ENCODE measurements at regions not wholly inside any gene's neighbourhood (a gene's known extent, or its start where the extent isn't known, plus 50 kb on each side); places are given as distances from the start of the nearest gene placed in this dataset.

DNA sequence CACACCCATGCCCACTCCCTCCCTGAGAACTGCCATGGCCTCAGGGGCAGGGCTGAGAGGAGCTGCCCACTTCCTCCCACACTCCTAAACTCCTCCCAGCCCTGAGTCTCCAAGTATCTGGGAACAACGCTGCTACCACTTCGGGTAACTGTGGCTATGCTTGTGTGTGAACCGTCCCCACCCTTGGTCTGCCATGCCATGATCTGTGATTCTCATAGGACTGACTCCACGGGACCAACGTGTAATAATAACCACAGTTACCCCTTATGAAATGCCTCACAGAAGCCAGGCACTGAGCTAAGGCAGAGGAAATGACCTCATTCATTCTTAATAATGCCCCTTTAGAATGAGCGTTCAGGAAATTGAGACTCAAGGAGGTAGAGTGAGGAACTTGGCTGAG, 103.9 kb upstream of the SMIM23 start:
- no peak for DNase-seq (ENCODE audit: low read depth in 3 of 3)

DNA sequence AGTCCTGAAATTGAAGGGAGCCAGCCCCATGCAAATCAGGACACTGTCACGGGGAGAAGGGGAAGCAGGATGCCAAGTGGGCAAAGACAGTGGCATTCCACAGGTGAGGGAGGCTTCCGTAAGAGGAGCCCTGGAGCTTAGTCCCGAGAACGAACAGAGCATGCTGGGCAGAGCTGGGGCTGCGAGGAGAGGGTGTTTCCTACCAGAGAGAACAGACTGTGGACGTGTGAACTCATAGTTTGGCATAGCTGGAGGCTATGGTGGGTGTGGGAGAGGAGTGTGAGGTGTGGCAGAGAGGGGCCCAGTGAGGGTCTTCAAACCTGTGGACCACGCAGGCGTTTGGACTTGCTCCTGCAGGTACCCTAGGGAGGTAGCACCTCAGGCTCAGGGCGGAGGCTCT, 102.8 kb upstream of the SMIM23 start:
- DNase-seq (ENCODE audit: low read depth in 3 of 3), result no peak

DNA sequence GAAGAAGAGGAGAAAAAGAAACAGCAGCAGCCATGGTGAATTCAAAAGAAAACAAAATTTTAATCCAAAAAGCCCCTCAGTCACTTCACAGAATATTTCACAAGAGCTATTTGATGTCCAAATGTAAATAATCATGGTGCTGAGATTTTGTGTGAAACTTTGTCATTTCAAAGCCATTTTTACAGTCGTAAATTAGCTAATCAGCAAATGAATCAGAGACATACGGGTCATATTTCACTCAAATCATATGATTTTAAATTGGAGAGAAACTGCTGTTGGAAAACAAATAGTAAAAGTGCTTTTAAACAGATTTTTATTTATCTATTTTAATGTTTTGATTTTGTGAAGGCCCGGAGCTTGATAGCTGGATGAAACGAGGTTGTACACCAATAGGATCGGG, 101.4 kb upstream of the SMIM23 start:
- DNase-seq (ENCODE audit: low read depth in 3 of 3), result no peak

DNA sequence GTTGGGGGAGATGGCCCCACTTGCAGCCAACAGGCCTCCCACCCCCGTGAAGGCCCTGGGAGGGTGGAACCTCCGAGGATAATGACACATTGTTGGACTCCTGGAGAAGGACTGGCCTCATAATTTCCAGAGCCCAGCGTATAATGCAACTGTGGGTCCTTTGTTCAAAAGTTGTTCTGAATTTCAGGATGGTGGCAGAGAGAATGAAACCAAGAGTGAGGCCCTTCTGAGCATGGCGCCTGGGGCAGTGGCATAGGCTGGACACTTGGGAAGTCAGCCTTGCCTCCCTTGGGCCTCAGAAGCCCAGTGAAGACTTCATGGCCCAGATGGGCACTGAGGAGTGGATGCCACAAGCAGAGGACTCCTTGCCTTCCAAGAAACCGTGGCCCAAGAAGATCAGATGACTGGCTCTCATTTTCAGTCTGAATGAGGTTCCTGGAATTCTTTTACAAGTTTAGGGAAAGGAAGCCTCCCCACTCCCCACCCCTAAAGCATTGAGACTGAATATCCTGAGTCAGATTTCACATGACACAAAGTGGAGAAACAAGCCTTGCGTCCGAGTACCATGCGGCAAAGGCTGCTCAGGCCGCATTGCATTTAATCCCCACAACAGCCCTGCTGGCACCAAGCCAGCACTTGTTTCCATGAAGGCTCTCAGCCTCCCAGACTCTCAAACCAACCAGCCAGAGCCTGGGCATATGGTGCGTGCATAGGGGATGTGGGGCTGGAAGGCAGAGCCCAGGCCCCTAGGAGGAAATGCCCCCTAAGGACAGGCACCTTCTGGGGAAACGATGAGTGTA, 96.7 kb upstream of the SMIM23 start:
- DNase-seq (ENCODE audit: low read depth in 3 of 3), result no peak

DNA sequence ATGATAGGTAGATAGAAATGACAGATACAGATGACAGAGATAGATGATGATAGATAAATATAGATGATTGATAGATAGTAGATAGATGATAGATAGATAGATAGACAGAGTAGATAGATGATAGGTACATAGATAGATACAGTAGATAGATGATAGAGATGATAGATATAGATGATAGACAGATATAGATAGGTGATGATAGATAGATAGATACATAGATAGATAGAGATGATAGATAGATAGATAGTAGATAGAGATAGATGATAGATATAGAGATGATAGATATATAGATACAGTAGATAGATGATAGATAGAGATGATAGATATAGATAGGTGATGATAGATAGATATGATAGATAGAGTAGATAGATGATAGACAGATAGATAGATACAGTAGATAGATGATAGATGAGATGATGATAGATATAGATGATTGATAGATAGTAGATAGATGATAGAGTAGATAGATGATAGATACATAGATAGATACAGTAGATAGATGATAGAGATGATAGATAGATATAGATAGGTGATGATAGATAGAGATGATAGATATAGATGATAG, 95.7 kb upstream of the SMIM23 start:
- no peak for DNase-seq (ENCODE audit: low read depth in 3 of 3)

DNA sequence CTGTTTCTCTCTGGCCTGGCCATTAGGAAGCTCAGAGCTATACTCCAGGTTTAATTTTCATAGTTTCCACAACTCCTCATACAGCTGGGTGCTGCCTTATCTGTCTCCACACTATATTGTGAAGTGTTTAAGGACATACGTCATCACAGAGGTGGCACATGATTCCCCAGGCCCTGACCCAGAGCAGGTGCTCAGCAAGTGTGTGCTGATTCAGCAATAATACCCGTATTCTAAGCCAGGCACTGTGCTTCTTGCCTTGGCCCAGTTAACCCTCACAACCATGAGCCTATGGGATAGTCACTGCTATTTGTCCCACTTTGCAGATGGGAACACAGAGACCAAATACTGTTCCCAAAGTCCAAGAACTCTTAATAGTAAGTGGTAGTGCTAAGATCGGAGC, 93.5 kb upstream of the SMIM23 start:
- DNase-seq (ENCODE audit: low read depth in 3 of 3), result no peak

DNA sequence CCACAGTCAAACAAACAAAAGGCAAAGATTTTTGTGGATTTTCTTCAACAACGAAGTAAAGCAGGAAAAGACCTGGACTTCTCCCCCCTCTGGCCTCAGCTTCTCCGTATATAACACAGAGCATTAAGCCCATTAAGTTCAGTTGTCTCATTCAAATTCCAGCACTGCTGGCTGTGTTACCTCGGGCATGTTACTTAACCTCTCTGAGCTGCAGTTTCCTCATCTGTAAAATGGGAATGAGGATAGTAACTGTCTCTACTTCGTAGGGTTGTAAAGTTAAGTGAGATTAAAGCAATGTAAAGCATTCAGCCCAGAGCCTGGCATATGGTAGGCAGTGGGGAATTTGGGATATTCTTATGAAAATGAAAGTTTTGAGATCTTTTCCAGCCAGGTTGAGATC, 92.7 kb upstream of the SMIM23 start:
- no peak for DNase-seq (ENCODE audit: low read depth in 3 of 3)

DNA sequence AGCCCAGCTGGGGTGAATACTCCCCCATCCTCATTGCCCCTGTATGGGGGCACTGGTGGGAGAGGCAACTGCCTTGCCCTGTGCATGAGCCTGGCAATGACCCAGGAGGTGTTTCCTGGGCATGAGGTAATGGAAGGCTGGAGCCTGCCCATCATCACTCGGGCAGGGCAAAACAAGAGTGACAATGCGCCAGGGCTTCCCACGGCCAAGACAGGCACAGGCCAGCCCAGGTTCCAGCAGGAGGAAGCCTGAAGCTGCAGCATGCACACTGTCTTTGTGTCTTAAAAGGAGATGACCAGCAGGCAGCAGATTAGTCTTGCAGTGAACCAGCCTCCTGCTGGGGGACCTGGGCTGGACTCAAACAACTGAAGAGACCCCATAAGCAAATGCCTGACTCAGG, 92.2 kb upstream of the SMIM23 start:
- DNase-seq (ENCODE audit: low read depth in 3 of 3), result no peak

DNA sequence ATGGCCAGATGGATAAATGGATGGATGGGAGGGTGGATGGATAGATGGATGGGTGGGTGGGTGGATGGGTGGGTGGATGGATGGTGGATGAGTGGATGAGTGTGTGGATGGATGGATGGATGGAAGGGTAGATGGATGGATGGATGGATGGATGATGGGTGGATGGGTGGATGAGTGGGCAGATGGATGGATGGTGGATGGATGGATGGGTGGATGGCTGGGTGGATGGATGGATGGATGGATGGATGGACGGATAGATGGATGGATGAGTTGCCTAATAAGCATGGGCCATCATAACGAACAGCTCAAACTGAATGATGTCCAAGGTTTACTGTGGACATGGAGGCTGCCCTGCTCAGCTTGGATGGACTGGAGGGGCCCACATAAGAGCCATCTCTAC, 89.8 kb upstream of the SMIM23 start:
- DNase-seq (ENCODE audit: low read depth in 3 of 3), result no peak

DNA sequence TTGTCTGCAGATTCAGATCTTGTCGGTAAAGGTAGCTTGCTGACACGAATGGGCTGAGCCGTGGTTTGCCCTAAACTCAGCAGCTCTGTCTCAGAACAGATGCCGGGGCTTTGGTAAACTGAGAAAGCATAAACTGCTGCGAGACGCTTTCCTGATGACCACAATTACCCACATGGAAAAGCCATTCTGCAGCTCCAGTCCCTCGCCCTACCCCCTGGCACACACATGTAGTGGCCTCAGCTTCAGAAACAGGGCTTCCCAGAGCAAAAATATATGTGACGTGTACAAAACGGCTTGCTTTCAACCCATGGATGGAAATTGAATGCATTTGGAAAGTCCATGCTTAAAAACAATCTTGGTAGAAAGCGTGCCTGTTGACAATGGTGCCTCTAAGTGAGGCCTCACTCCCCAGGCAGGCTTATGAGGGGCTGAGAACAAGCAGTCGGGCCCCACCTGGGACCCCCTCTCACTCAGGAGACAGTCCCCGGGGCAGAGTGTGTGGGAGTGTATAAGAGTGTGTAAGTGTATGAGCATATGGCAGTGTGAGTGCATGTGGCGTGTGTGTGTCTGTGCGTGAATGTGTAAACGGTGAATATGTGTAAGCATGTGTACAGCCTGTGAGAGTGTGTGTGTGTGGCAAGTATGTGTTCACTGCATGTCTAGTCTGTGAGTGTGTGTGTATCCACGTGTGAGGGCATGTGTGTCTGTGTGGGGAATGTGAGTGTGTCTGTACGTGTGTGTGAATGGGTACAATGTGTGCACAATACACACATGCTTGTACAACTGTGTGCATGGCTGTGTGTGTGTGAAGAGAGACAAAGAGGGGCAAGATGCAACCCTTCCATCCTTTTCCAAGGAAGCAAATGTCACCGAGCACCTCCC, 88.2 kb upstream of the SMIM23 start:
- DNase-seq (ENCODE audit: low read depth in 3 of 3), result no peak

DNA sequence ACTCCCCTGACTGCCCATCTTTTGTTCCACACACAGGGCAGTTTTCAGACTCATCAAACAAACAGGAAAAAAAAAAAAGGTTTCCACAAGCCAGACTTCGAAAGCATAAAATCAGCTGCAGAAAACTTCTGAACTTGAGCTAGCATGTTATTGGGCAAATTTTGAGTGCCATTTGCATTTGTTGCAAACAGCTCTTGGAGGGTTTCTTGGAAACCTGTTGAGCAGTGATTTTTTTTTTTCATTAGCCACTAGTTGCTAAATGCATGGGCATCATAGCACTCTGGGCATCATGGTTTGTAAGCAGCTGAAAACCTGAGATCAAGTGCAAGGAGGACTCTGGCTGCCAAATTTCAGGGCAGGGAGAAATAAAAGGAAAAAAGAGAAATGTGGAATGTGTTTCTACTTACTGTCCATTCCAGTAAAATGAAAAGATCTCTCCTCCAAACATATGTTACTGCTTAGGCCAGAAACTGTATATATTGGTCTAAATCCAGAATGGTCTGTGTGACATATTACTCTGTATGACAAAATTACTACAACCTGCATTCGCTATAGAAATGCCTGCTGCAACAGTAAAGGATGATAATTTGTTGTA, 85.2 kb upstream of the SMIM23 start:
- no peak for DNase-seq (ENCODE audit: low read depth in 3 of 3)

DNA sequence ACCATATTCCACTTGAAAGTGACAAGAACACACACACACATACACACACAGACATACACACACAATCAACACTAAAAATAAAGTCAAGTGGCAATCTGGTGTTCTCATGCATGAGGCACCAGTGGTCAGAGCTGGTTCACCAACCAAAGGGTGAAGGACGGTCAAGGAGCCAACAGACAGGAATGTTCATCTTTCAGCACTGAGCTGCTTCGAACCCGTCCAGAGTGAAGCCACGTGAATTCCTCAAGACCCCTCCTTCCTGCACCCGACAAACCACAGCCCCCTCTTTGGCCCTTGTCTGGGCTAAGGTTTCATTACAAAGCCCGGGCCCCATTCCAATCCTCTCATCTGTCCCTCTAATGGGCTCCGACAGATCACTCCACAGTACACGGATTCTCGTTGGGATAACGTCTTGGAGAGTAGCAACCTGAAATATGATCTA, 84.5 kb upstream of the SMIM23 start:
- DNase-seq (ENCODE audit: low read depth in 3 of 3), result no peak

DNA sequence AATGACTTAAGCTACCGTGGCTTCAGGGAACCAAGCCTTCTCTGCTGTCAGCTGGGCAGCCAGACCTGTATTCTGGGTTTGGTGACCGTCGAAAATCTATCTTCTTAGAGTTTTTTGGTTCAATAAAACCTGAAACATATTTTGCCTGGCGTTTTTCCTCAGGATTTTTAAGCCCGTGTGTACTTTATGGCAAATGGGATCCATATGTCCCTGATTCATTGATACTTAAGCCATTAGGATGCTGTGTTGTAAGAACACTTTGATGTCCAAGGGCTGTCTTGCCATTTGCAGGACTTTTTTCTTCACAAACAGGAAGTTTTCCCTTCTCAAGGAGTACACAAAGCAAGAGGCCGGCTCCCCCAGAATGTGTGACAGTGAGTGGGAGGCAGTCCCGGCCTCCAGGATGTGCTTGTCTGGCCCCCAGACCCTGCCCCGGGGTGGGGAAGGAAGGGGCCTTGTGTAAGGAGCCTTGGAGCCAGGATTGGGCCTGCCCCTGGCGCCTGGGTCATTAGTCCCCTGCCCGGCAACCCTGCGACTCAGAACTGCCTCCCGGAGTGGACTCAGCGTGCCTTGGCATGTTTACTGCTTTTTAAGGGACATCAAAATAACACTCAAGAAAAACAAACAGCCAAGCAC, 83.4 kb upstream of the SMIM23 start:
- no peak for DNase-seq (ENCODE audit: low read depth in 3 of 3)

DNA sequence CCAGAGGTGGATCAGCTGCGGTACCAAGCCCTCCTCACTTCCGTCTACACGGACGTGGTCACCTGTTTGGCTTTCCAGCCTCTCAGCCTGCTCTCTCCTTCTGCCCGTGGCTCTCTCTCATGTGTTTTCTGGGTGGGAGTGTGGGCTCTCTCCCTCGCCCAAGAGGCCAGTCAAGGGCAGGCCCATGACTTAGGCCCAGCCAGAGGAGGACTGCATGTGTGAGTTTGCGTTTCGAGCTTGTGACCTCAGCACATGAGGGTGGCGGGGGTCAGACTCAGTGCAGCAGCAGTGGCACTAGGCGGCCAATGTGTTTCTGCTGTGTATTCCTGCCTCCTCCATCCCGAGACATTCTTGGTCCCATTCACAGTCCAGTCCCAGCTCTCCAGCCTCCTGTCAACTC, 82.5 kb upstream of the SMIM23 start:
- DNase-seq (ENCODE audit: low read depth in 3 of 3), result no peak

DNA sequence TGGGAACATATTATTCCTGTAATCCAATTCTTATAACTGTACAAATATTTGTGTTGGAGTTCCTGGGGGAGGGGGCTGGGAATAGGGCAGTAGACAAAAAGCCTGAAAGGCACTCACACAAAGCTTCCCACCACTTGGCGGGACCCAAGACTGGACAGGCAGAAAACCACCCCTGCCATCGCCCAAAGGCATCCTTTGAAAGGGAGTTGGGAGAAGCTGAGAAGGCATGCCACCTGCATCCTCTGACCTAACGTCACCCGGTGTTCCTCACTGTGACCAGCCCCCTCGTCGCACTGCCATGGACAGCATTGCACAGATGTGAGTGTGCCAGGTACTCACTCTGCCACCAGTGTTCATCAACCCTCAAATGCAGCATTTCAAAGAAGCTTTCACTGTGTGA, 80.6 kb upstream of the SMIM23 start:
- no peak for DNase-seq (ENCODE audit: low read depth in 3 of 3)

DNA sequence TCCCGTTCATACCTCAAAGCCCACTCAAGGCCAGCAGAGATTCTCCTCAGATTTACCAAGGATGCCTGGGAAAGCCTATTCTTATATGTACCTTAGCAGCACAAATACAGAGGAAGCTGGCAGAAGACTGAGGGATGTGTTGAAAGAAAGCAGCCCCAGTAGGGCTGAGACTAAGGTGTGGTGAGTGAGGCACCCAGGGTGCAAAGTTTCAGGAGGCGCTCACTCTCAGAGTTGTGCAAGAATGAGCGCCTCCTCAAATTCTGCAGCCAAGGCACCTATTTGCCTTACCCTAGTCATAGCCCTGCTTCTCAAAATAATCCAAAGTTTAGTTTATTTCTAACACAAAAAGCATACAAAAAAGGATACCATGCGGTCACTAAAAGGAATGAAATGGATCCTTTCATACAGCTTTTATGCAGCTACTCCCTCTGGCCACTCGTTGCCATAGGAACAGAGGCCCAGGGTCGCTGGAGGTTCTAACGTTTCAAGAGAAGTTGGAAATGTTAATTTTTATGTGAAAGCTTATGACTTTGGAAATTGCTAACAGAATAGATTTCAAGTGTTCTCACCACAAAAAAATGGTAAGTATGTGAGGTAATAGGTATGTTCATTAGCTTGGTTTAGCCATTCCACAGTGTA, 79.7 kb upstream of the SMIM23 start:
- no peak for DNase-seq (ENCODE audit: low read depth in 3 of 3)

DNA sequence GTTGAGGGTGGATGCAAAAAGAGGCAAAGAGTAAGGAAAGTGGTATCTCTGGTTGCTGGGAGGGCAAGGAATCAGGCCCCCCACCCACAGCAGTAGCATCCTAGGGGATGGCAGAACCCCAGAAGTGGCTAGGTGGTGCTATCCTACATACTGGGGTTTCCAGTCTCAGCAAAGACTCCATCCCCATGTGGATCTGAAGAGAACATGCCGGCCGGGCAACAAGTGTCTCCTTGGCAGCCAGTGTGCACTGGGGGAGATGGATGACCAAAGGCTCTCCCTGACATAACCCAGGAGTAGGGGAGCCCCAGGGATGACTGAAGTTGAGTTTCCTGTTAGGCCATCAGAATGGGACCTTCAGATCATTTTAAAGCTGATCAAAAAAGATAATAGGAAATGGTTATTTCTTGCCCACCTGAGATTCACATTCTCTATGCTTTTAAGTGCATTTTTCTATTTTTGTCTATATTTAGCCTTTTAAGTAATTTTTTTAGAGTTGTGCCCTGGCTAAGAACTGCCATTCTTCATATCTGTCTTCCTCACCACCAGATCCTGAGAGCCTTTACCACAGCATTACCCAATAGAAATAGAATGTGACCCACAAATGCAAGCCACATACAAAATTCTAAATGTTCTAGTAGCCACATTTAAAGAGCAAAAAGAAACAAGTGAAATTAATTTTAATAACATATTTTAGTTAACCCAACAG, 78.7 kb upstream of the SMIM23 start:
- no peak for DNase-seq (ENCODE audit: low read depth in 3 of 3)

DNA sequence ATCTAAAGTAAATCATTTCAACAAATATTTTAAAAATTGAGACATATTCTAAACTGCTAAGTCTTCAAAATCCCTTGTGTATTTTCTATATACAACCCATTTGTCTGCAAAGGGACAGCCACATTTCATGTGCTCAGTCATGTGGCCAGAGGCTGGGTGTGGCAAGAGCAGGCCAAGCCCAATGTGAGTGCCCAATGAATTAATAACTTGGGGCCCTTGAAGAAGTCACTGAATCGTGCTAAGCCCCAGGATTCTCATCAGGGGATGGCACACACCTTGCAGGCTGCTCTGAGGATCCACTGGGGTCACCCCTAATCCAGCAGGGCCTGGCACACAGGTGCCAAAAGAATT, 78.2 kb upstream of the SMIM23 start:
- DNase-seq (ENCODE audit: low read depth in 3 of 3), result no peak

DNA sequence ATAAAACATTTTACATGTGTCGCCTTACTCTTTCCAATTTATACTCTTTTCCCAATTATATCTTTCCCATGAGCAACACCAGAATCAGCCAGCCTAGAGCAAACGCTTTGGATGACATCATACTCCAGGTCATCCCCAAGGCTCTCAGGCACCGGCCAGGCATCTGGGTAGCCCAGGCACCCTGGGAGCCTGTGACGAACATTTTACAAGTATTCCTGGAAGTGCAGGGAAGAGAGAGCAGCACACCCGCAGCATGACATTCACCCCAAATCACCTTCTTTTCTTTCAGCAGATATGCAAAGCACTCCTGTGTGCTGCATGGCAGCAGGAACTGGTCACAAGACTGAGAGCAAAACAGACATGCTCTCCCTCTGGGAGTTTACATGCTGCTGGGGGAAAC, 75.7 kb upstream of the SMIM23 start:
- DNase-seq (ENCODE audit: low read depth in 3 of 3), result no peak

DNA sequence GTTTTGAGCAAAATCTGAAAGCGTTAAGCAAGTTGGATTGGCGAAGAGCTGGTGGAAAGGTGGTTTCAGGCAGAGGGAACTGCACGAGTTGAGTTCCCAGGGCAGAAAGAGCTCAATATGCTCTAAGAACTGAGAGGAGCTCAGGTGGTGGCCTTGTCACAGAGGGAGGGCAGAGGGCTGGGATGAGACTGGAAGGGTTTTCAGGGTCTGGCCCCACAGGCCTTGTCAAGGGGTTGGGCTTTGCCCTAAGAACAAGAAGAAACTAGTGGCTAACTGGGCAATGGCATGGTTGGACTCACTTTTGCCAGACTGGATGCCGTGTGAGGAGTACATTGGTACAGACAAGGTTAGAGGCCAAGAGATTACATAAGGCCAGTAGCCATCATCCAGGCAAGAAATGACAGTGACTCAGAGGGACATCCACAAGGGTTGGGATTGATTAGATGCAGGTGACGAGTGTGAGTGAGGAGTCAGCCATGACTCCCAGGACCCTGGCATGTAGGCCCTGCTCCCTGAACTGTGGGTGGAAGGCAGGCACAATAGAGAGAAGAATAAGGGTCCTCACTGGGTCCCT, 75.1 kb upstream of the SMIM23 start:
- no peak for DNase-seq (ENCODE audit: low read depth in 3 of 3)

DNA sequence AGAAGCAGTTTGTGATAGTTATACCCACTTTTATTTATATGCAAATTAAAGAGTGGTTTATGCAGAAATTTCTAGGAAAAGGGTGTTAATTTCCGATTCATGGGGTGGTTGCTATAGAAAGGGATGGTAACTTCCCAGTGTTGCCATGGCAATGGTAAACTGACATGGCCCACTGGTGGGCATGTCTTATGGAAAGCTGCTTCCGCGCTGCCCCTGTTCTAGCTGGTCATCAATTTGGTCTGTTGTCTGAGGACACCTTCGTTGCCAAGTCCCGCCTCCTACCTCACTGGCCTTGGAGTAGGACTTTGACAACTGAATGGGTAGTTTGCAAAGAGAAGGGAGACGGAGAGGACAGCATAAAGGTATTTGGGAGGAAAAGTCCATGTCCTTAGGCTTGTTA, 74.0 kb upstream of the SMIM23 start:
- no peak for DNase-seq (ENCODE audit: low read depth in 3 of 3)
